ENCODE measurements at regions not wholly inside any gene's neighbourhood (a gene's known extent, or its start where the extent isn't known, plus 50 kb on each side); places are given as distances from the start of the nearest gene placed in this dataset.

- TF ChIP-seq, protein P1, sequence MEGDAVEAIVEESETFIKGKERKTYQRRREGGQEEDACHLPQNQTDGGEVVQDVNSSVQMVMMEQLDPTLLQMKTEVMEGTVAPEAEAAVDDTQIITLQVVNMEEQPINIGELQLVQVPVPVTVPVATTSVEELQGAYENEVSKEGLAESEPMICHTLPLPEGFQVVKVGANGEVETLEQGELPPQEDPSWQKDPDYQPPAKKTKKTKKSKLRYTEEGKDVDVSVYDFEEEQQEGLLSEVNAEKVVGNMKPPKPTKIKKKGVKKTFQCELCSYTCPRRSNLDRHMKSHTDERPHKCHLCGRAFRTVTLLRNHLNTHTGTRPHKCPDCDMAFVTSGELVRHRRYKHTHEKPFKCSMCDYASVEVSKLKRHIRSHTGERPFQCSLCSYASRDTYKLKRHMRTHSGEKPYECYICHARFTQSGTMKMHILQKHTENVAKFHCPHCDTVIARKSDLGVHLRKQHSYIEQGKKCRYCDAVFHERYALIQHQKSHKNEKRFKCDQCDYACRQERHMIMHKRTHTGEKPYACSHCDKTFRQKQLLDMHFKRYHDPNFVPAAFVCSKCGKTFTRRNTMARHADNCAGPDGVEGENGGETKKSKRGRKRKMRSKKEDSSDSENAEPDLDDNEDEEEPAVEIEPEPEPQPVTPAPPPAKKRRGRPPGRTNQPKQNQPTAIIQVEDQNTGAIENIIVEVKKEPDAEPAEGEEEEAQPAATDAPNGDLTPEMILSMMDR (conservative IDR thresholded peaks at IDR 0.05) = no peak
- no peak for TF ChIP-seq ZFX (IDR thresholded peaks at IDR 0.05)
- H3K27ac ChIP-seq = no peak overlapping the region
Observed at GRCh38 chr12:84305144-84305543, 607.5 kb downstream of the SLC6A15 start.

DNA sequence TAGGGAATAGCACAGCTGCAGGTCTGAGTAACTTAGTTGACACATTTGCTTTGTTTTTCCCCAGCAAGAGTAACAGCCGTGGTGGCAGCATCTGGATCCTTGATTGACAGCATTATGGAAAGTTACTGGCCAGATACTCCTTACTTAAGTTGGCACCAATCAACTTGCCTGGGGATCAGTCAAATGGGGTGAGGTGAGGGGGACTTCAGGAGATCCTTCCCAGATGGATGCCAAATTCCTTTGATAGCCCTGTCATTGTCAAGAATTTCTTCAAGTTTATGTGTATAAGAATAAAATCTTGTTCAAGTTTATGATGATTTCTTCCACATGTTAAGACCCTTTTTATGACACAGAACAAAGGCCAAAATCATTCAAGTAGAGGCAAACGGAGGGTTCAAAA is 618.4 kb downstream of the SLC6A15 start:
- H3K27ac ChIP-seq = no peak overlapping the region
- no peak for TF ChIP-seq ZFX (IDR thresholded peaks at IDR 0.05)
- TF ChIP-seq, protein P1 (conservative IDR thresholded peaks at IDR 0.05) = no peak

DNA sequence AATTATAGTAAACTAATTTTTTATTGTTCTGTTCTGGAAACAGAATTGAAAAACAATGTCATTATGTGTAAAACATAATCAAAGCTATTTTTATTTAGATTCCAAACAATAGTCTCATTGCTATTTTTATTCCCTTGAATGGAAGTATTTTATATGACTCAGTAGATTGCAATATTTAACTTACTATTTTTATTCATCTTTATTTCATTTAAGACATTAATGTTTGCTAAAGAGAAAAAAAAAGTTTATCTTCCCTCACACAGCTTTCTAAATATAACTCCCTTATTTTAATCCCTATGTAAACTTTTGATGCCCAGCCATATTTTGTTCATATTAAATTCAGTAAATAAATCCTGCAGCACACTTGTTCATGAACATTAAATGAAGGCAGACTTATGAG is 622.4 kb downstream of the SLC6A15 start:
- H3K27ac ChIP-seq = no peak overlapping the region
- TF ChIP-seq, protein P1 (conservative IDR thresholded peaks at IDR 0.05) = no peak
- TF ChIP-seq ZFX (IDR thresholded peaks at IDR 0.05) = no peak

DNA sequence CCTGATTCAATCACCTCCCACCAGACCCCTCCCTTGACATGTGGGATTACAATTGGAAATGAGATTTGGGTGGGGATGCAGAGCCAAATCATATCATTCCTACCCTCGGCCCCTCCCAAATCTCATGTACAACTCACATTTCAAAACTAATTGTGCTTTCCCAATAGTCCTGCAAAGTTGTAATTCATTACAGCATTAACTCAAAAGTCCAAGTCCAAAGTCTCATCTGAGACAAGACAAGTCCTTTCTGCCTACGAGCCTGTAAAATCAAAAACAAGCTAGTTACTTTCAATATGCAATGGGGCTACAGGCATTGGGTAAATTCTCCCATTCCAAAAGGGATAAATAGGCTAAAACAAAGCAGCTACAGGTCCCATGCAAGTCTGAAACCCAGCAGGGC is 634.6 kb downstream of the SLC6A15 start:
- no peak overlapping the region for H3K27ac ChIP-seq
- TF ChIP-seq, protein P1 (conservative IDR thresholded peaks at IDR 0.05) = no peak
- no peak for TF ChIP-seq ZFX (IDR thresholded peaks at IDR 0.05)

DNA sequence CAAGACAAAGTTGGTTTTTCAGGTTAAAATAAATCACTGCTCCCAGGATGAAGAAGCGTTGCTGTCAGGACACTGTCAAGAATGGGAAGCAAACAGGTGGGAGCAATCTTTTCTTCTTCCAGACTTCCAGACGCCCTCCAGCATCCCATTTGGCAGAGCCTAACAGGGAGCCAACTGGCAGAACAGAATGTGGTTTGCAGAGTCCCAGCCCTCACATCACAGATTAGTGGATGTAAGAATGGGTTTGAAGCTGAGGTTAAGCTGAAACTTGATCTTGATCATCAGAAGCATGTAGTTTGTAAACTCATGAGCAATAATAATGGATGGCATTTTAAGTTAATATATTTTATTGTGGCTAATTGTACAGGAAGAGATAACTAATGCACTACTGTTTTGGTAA is 636.4 kb downstream of the SLC6A15 start:
- TF ChIP-seq, protein P1 (conservative IDR thresholded peaks at IDR 0.05) = no peak
- no peak overlapping the region for H3K27ac ChIP-seq

DNA sequence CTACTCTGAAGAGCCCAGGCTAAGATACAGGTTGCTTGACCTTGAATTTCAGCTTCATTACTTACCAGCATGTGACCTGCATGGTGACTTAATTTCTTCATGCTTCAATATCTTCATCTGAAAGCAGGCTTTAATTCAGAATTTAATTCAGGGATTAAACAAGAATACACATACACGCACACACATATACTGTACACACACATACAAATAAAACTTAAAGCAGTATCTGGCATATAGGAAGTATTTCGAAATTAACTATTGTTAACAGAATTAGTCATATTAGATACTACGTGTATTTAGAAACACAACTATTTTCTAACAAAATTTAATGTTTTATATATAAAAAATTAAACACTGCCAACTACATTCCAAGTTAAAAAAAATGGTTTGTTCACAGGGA is 640.3 kb downstream of the SLC6A15 start:
- no peak overlapping the region for H3K27ac ChIP-seq
- no peak for TF ChIP-seq ZFX (IDR thresholded peaks at IDR 0.05)
- TF ChIP-seq, protein P1 (conservative IDR thresholded peaks at IDR 0.05) = no peak

GRCh38 chr12:84270470-84271140 is 642.0 kb downstream of the SLC6A15 start:
- H3K27ac ChIP-seq = no peak overlapping the region
- no peak for TF ChIP-seq ZFX (IDR thresholded peaks at IDR 0.05)
- TF ChIP-seq, protein P1 (conservative IDR thresholded peaks at IDR 0.05) = no peak
